Skeletal muscle cell (primary cell): ENCODE measurements at regions not wholly inside any gene's neighbourhood (a gene's known extent, or its start where the extent isn't known, plus 50 kb on each side); places are given as distances from the start of the nearest gene placed in this dataset.
A peak's percentile ranks its signal among the peaks of the same experiment; 100 is the strongest.

Source experiments
- DNase-seq: peaks from one replicate; pipeline ENCODE4 v3.0.0-alpha.2; 2010; ENCODE audit warnings: low read depth
- H3K4me3 ChIP-seq: 2 replicates; pipeline ENCODE4 v1.5.1; 2011; ENCODE audit warnings: low read depth, mild to moderate bottlenecking, control low read depth, low read length, moderate library complexity

- no peak overlapping the region for H3K4me3 ChIP-seq
- DNase-seq: no peak
Observed at GRCh38 chr6:91298543-91299145, 711.8 kb upstream of the MAP3K7 start.

DNA sequence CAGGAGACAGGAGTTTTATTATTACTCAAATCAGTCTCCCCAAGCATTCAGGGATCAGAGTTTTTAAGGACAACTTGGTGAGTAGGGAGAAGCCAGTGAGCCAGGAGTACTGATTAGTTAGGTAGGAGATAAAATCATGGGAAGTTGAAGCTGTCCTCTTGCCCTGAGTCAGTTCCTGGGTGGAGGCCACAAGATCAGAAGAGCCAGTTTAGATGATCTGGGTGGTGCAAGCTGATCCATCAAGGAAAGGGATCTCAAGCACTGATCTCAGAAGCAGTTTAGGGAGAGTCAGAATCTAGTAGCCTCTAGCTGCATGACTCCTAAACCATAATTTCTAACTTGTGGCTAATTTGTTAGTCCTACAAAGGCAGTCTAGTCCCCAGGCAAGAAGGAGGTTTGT is 706.5 kb upstream of the MAP3K7 start:
- H3K4me3 ChIP-seq: no peak overlapping the region
- no peak for DNase-seq

- peak; percentile 8 for DNase-seq
- no peak overlapping the region for H3K4me3 ChIP-seq
Observed at GRCh38 chr6:91291071-91291470, 704.2 kb upstream of the MAP3K7 start.

GRCh38 chr6:91288741-91289140 is 701.9 kb upstream of the MAP3K7 start:
- no peak for DNase-seq
- no peak overlapping the region for H3K4me3 ChIP-seq

GRCh38 chr6:91281901-91282300 is 695.0 kb upstream of the MAP3K7 start:
- DNase-seq: no peak
- no peak overlapping the region for H3K4me3 ChIP-seq

GRCh38 chr6:91280494-91280830 is 693.6 kb upstream of the MAP3K7 start:
- DNase-seq: no peak
- no peak overlapping the region for H3K4me3 ChIP-seq

GRCh38 chr6:91279740-91280493 is 693.0 kb upstream of the MAP3K7 start:
- DNase-seq: no peak
- no peak overlapping the region for H3K4me3 ChIP-seq

- DNase-seq: no peak
- H3K4me3 ChIP-seq: no peak overlapping the region
Observed at GRCh38 chr6:91278416-91278815, 691.5 kb upstream of the MAP3K7 start.

DNA sequence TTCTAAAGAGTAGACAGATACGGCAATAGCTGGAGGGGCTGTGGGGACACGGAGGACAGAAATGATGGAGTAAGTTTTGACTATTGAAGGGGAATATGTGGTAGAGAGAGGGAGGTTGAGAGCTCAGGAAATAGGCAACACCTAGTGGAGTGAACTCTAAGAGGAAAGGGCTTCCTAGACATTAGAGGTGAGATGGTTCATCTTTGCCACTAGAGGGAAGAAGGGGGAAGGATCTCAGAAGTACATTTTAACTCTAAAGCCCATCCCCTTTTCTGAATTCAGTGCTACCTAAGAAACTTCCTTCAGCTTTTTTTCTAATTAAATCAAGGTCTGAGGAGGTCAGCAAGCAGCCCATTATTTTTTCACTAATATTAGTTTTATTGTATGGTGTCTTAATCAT is 689.4 kb upstream of the MAP3K7 start:
- DNase-seq: no peak
- H3K4me3 ChIP-seq: no peak overlapping the region

DNA sequence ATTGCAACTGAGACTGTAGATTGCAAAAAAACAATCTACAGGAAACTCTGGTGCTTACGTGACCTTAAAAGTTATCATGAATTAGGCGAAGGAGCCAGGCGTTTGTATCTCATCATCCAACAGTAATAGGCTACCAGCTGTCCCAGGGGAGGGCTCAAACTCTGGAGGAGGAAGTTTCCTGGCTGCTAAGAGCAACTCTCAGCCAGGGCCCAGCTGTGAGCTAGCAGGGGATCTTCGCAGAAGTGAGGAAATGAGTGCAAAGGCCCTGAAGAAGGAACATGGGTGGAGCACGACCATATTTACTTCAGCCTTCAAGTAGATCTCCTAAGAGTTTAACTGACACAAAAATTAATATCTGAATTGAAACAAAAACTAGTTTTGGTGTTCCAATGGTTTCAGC is 686.9 kb upstream of the MAP3K7 start:
- DNase-seq: peak; percentile 6
- H3K4me3 ChIP-seq: no peak overlapping the region

DNA sequence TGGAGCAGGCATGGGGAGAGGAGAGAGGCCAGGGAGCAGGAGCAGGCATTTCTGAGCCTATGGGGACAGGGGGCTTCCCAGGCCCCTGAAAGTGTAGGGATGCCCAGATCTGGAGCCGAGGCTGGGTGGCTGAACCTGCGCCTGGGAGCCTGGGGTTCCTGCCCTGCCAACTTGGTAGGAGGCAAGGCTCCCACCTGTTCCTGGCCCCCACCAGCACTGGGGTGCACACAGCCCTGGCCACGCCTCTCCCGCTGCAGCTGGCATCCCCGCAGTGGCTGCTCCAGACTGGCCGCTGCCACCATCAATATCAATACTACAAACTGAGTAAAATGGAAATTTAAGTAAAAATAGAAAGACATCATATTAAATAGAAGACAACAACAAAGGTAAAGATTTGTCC is 684.9 kb upstream of the MAP3K7 start:
- no peak overlapping the region for H3K4me3 ChIP-seq
- no peak for DNase-seq

GRCh38 chr6:91268941-91269340 is 682.1 kb upstream of the MAP3K7 start:
- H3K4me3 ChIP-seq: no peak overlapping the region
- DNase-seq: no peak

- no peak for DNase-seq
- no peak overlapping the region for H3K4me3 ChIP-seq
Observed at GRCh38 chr6:91267246-91267645, 680.4 kb upstream of the MAP3K7 start.

DNA sequence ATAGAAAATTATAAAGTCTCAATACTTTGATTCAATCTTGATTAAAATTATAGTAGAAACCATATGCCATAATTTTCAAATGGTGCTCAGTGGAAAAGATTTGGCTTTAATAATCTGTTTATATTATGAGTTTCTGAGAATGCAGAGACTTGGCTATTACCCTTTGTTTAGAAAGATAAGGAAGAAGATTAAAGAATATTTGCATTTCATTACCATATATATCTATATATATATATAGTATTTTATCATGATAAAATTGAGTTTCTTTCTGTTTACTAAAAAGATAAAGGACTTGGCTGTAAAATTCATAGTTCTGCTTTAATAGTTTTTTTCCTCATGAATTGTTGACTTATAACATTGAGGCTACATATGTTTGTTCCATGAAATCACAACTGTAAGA is 679.3 kb upstream of the MAP3K7 start:
- no peak for DNase-seq
- H3K4me3 ChIP-seq: no peak overlapping the region

- DNase-seq: no peak
- no peak overlapping the region for H3K4me3 ChIP-seq
Observed at GRCh38 chr6:91243436-91243835, 656.6 kb upstream of the MAP3K7 start.

DNA sequence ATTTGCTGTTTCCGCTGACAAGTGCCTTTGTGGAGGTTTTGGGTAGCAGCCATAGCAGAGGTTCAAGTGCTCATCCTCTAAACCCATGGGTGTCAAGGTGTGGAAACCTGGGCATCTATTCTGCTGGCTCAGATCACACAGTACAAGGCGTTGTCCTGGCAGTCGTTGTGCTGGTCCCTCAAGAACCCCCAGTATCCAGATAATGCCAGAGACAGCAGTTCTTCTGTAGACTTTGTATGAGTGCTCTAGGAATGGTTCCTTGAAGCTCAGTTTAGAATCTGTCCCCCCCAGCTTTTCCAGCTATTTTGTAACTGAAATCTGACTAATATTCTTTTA is 655.7 kb upstream of the MAP3K7 start:
- DNase-seq: no peak
- no peak overlapping the region for H3K4me3 ChIP-seq

- H3K4me3 ChIP-seq: no peak overlapping the region
- no peak for DNase-seq
Observed at GRCh38 chr6:91241946-91242613, 655.2 kb upstream of the MAP3K7 start.

DNA sequence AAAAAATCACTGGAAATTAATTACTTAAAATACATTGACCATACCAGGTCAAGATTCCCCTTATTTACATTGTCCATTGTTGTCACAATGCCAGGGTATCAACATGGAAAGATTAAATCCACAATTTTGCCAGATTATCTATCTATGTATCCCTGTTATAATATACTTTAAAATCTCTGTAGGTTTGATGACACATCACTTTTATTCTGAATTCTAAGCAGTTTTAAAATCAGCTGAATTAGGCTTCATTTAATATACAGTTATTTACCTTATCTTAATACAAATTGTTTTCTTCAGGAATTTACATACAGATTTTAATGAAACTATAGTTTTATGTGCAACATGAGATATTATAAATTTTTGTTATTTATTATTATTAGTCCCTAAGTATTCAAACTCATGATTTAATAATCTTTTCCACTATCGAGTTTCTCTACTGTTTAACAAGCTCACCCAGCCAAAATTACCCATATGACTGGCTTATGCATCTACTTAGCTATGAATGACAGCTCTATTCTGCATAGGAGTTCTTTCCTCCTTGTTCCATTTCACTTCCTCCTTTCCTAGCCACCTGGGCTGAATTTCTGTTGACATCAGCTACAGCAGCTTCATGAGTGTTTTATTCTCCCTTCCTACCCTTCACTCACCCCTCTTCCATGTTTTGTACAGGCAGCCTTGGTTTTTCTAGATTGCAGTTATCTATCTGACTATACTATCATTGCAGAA is 654.2 kb upstream of the MAP3K7 start:
- H3K4me3 ChIP-seq: no peak overlapping the region
- DNase-seq: no peak

DNA sequence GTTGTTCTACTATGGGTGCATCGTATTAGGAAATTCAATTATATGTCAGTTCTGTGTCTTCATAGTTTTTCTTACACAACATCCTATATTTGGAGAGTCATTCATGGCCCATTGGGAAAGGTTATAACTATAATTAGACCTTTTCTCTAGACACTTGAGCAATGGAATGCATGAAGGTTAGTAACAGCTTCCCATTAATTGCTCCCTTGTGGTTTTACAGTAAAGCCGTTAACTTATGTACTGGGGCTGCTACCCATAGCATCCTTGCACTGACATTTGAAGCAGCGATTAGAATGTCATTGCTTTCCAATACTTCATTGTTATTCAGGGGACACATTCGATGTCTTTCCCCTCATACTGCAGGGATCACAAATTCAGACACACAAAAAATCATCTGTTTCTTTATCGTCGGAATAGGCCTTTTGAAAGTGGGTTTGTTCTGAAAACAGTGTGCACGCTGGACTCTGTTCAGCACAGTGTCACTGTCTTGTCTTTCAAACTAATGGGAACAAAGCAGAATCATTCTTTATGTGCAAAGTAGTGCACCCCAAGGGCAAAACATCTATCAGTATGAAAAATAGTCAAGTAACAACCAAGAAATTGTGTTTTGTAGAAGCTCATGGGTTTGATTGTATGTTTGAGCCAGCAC is 634.3 kb upstream of the MAP3K7 start:
- DNase-seq: no peak
- H3K4me3 ChIP-seq: no peak overlapping the region
